GM10266 (cell line): ENCODE measurements at regions not wholly inside any gene's neighbourhood (a gene's known extent, or its start where the extent isn't known, plus 50 kb on each side); places are given as distances from the start of the nearest gene placed in this dataset.

Source experiments
- DNase-seq: peaks from one replicate; pipeline ENCODE4 v3.0.0; 2012; ENCODE audit errors: extremely low spot score
- TF ChIP-seq, protein P1 (sequence below): IDR thresholded peaks from 2 replicates; pipeline ENCODE4 v1.5.1; 2012; ENCODE audit warnings: mild to moderate bottlenecking, low read depth; ENCODE audit not compliant: control insufficient read depth, insufficient read depth; ENCODE audit errors: missing control alignments

DNA sequence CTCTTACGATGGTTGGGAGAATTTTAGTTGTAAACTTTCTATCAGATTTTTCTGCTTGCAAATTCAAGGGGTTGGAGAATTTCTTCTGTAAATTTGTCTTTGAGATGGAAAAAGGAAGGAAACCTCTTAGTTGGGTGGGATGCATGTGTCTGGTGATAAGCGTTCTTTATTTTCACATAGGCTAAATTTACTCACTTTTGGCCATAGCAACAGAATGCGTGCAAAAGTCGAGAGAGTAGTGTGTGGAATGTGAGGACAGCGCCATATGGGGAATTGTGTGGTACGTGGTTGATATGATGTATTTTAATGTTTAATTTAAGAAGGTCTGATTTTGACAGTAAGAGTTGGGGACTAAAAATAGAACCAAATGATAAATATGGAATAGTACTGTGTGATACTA lies 282.2 kb downstream of the TAF11L14 start:
- DNase-seq, result no peak
- TF ChIP-seq, protein P1, sequence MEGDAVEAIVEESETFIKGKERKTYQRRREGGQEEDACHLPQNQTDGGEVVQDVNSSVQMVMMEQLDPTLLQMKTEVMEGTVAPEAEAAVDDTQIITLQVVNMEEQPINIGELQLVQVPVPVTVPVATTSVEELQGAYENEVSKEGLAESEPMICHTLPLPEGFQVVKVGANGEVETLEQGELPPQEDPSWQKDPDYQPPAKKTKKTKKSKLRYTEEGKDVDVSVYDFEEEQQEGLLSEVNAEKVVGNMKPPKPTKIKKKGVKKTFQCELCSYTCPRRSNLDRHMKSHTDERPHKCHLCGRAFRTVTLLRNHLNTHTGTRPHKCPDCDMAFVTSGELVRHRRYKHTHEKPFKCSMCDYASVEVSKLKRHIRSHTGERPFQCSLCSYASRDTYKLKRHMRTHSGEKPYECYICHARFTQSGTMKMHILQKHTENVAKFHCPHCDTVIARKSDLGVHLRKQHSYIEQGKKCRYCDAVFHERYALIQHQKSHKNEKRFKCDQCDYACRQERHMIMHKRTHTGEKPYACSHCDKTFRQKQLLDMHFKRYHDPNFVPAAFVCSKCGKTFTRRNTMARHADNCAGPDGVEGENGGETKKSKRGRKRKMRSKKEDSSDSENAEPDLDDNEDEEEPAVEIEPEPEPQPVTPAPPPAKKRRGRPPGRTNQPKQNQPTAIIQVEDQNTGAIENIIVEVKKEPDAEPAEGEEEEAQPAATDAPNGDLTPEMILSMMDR, result no peak

DNA sequence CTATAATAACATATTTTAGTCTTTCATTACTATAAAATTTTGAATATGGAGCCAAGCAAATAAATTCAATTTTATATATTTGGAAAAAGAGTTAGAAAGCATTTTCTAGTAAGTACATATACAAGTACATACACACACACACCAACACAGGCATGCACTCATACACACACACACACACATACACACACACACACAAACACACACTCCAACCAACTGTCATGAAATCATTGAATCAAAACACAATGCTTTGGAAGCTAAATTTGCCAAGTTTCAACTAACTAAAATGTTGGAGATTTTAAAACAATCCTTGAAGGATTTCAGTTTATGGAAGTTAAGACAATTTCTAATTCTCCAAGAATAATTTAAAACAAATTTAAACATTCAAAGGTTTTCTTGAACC lies 283.2 kb downstream of the TAF11L14 start:
- no peak for DNase-seq
- TF ChIP-seq, protein P1, result no peak

DNA sequence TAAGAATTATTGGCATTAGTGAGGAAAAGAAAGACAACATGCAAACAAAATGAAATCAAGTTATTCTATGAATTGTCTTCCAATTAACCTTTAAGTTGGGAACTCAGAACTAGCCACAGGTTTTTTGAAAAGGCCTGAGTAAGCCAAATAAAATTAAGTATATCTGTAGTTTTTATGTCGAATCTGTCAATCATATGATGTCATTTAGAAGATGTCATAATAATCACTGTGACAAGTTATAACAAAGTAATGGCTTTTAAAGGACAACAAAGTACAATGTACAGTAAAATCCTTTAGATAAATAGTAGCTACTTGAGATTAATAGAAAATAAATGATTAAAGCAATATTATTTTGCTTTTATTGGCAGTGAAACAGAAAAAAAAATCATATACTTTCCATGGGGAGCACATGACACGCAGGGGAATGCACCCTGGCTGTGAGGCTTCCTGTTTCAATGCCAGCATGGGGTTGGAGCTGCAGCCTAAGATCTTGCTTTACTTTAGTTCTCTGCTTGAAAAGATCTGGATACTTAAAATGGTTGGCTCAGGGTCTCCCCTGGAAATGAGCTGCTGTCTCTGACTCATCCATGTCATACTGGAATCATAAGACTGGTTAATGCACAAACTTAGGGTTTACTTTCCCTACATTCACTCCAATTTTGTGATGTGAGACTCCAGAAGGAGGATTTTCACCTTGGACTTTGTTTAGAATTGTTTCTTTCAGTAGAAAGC lies 284.3 kb downstream of the TAF11L14 start:
- TF ChIP-seq, protein P1, result no peak
- no peak for DNase-seq

DNA sequence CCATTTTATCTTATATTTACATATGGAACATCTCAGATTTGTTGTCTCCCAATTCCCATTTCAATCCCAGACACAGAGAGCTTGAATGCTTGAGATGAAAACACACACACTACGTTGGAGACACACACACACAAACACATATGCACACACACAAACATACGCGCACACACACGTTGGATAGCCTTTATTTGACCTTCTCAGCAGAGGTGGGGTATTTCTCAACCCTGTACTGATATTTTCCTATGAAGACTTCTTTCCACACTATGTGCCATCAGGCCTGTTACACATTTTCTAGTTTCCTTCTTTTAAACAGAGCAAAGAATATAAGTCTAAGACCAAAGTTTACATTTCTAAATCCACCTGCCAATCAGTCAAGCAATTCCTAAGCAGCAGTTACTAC lies 291.0 kb downstream of the TAF11L14 start:
- no peak for DNase-seq
- TF ChIP-seq, protein P1, result no peak

DNA sequence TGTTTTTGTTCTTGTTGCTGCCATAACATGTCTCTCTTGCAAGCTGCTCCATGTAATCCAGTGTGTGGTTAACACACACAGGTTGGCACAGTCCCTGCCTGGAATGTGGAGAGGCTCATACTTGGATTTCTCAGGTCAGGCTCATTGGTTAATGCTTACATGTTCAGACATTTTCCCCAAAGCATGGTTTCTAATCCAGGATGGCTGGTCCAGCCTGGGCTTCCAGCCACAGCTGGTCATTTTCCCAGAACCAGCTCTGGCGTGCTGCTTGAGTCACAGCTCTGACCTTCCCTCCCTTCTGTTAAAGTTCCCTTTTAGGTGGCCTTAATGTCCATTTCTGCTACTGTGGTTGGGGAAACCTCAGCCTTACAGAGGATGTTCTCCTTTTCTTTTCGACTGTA lies 294.3 kb downstream of the TAF11L14 start:
- no peak for DNase-seq
- TF ChIP-seq, protein P1, result no peak

DNA sequence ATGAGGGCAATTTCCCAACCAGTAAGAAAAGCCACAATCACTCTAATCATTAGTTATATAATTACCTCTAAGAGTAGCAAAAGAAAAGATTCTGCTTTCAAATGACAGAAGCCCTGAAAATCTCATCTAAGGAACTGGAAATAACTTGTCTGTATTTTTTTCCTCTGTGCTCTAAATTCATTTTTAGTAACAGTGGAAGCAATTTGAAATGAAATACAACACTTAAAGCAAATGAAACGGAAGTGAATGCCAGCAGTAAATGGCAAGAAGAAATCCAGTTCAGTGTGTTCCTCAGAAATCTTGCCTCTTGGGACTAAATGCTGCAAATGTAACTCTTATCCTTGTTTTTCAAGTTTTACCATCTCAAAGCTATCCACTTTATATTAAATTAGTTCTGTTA lies 294.9 kb downstream of the TAF11L14 start:
- TF ChIP-seq, protein P1, result no peak
- DNase-seq, result no peak

DNA sequence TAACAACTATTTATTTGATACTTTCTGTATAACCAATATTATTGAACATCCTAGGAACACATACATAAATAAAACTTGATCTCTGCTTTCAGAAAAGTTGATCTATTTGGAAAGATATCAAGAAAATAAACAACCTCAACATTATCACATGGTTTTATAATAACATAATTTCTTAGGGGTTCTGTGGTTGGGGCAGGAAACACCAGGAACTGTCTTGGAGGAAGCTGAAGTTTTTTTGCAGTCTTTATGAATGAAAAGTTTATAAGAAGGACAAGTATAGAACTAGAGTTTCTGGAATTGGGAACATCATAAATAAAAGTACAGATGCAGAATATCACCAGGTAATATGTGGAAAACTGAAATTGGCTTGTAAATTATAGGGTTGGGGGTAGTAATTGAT lies 296.1 kb downstream of the TAF11L14 start:
- TF ChIP-seq, protein P1, result no peak
- no peak for DNase-seq
